ENCODE measurements at regions not wholly inside any gene's neighbourhood (a gene's known extent, or its start where the extent isn't known, plus 50 kb on each side); places are given as distances from the start of the nearest gene placed in this dataset.

DNA sequence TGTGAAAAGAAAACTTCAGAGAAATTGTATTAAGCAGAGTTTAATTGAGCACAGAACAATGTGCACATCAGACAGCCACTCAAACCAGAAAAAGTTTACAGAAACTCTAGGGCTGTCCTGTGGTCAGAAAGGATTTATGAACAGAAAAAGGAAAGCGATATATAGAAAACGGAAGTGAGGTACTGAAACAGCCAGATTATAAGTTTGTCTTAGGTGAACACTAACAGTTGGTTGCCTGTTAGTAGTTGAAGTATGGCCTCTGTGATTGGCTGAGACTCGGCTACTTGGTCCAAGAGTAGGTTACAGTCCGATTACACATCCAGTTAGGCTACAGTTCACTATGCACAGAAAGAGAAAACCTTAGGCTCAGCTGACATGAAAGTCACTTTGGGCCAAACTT is 1232.5 kb upstream of the RAG2 start:
- H3K4me1 ChIP-seq (replicated peaks): no peaks in the 10 kb centered on the region
- H3K4me3 ChIP-seq: no peak overlapping the region
- H3K27ac ChIP-seq: no peak overlapping the region
- no peaks in the 10 kb centered on the region for H3K9me3 ChIP-seq
- intact Hi-C loops (cut with DNase I): no loop called here
- 84% methylated on average over 4 of the region's 4 CpGs for WGBS
- no peaks in the 10 kb centered on the region for H3K36me3 ChIP-seq
- DNase-seq (ENCODE audit: low spot score): no peak
- no peak for TF ChIP-seq POLR2A (IDR thresholded peaks at IDR 0.05)
- TF ChIP-seq CTCF (IDR thresholded peaks at IDR 0.05): no peak
- TF ChIP-seq POLR2AphosphoS5 (IDR thresholded peaks at IDR 0.05): no peak
- H3K27me3 ChIP-seq (replicated peaks; ENCODE audit: insufficient read depth): no peaks in the 10 kb centered on the region

- TF ChIP-seq POLR2AphosphoS5 (IDR thresholded peaks at IDR 0.05) (no peak), CTCF (IDR thresholded peaks at IDR 0.05) (no peak), POLR2A (IDR thresholded peaks at IDR 0.05) (no peak)
- no peaks in the 10 kb centered on the region for H3K4me1 ChIP-seq (replicated peaks)
- no peak for DNase-seq (ENCODE audit: low spot score)
- H3K9me3 ChIP-seq: no peaks in the 10 kb centered on the region
- H3K27ac ChIP-seq: no peak overlapping the region
- intact Hi-C loops (cut with DNase I): no loop called here
- no peak overlapping the region for H3K4me3 ChIP-seq
- no peaks in the 10 kb centered on the region for H3K36me3 ChIP-seq
- WGBS: 95% methylated on average over 11 of the region's 11 CpGs
- H3K27me3 ChIP-seq (replicated peaks; ENCODE audit: insufficient read depth): no peaks in the 10 kb centered on the region
Observed at GRCh38 chr11:37817727-37818270, 1219.8 kb upstream of the RAG2 start.

GRCh38 chr11:37812281-37812880 is 1214.3 kb upstream of the RAG2 start:
- H3K4me1 ChIP-seq (replicated peaks): no peaks in the 10 kb centered on the region
- H3K27me3 ChIP-seq (replicated peaks; ENCODE audit: insufficient read depth): no peaks in the 10 kb centered on the region
- intact Hi-C loops (cut with DNase I): no loop called here
- TF ChIP-seq POLR2AphosphoS5 (IDR thresholded peaks at IDR 0.05) (no peak), CTCF (IDR thresholded peaks at IDR 0.05) (no peak), POLR2A (IDR thresholded peaks at IDR 0.05) (no peak)
- no peak overlapping the region for H3K27ac ChIP-seq
- no peaks in the 10 kb centered on the region for H3K9me3 ChIP-seq
- no peak for DNase-seq (ENCODE audit: low spot score)
- H3K4me3 ChIP-seq: no peak overlapping the region
- H3K36me3 ChIP-seq: no peaks in the 10 kb centered on the region
- WGBS: 87% methylated on average over 16 of the region's 16 CpGs

DNA sequence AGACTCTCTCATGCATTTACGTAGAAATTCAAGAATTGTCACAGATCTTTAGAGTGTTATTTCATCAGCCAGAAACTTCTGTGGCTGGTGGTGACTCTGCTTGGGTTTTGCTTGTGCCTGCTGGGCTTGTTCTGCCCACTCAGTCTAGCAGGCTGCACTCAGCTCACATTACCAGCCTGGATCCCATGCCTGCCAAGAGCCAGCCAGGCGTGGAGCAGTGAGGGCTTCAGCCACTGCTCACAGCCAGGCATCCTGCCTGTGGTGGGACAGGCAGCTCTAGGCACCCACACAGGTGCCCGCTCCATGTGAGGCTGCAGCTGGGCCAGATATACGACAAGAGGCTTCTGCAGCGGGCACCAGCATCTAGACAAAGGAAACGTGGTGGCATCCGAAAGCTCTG is 1213.3 kb upstream of the RAG2 start:
- DNase-seq (ENCODE audit: low spot score): no peak
- Histone ChIP-seq H3K4me1 (replicated peaks) (no peaks in the 10 kb centered on the region), H3K4me3 (no peak overlapping the region), H3K36me3 (no peaks in the 10 kb centered on the region), H3K27me3 (replicated peaks; ENCODE audit: insufficient read depth) (no peaks in the 10 kb centered on the region), H3K9me3 (no peaks in the 10 kb centered on the region), H3K27ac (no peak overlapping the region)
- intact Hi-C loops (cut with DNase I): no loop called here
- WGBS: 93% methylated on average over 7 of the region's 7 CpGs
- TF ChIP-seq POLR2A (IDR thresholded peaks at IDR 0.05) (no peak), POLR2AphosphoS5 (IDR thresholded peaks at IDR 0.05) (no peak), CTCF (IDR thresholded peaks at IDR 0.05) (no peak)

- H3K36me3 ChIP-seq: no peaks in the 10 kb centered on the region
- no peak for DNase-seq (ENCODE audit: low spot score)
- H3K27ac ChIP-seq: no peak overlapping the region
- WGBS: 90% methylated on average over 2 of the region's 2 CpGs
- H3K4me1 ChIP-seq (replicated peaks): no peaks in the 10 kb centered on the region
- intact Hi-C loops (cut with DNase I): no loop called here
- no peak for TF ChIP-seq POLR2A (IDR thresholded peaks at IDR 0.05)
- no peak for TF ChIP-seq POLR2AphosphoS5 (IDR thresholded peaks at IDR 0.05)
- TF ChIP-seq CTCF (IDR thresholded peaks at IDR 0.05): no peak
- no peaks in the 10 kb centered on the region for H3K27me3 ChIP-seq (replicated peaks; ENCODE audit: insufficient read depth)
- H3K4me3 ChIP-seq: no peak overlapping the region
- no peaks in the 10 kb centered on the region for H3K9me3 ChIP-seq
Observed at GRCh38 chr11:37804666-37805065, 1206.6 kb upstream of the RAG2 start.
